PC-9 (cell line): ENCODE measurements at regions not wholly inside any gene's neighbourhood (a gene's known extent, or its start where the extent isn't known, plus 50 kb on each side); places are given as distances from the start of the nearest gene placed in this dataset.

Source experiments
- BruUV-seq: library from RNA; stranded (reverse); fragments of 400-500 nt; replicated peaks from 2 replicates; lab custom pipeline; 2021; lab: Mats Ljungman, UMichigan
- CTCF ChIA-PET: fragments of 300-600 bp; sonication (Branson Sonifier 250); formaldehyde crosslinking; loops from one replicate; lab custom pipeline; 2022; ENCODE audit warnings: antibody characterized with exemption; lab: Charles Lee
- POLR2A ChIA-PET: fragments of 300-600 bp; sonication (Branson Sonifier 250); formaldehyde crosslinking; loops from one replicate; lab custom pipeline; 2022; ENCODE audit warnings: antibody characterized with exemption; ENCODE audit not compliant: unreplicated experiment; lab: Charles Lee
- DNase-seq, 2 experiments: peaks; one replicate each; pipeline versions ENCODE4 v3.0.0 to v3.0.0-alpha.2; 2015 to 2022; ENCODE audit warnings: mixed read lengths in 1 of 2
- H2AFZ ChIP-seq: fragments of 200-600 bp; sonication (generic); 2 replicates; pipeline ENCODE4 v1.8.1; 2017; ENCODE audit warnings: antibody characterized with exemption
- H3F3A ChIP-seq: fragments of 200-600 bp; sonication (generic); 2 replicates; pipeline ENCODE4 v1.8.1; 2017; ENCODE audit warnings: antibody characterized with exemption, mild to moderate bottlenecking, low read depth; ENCODE audit not compliant: insufficient read depth
- H3K27ac ChIP-seq: fragments of 200-600 bp; sonication (generic); 2 replicates; pipeline ENCODE4 v1.6.1; 2016; ENCODE audit warnings: mixed run types
- H3K27me3 ChIP-seq: fragments of 200-600 bp; sonication (generic); 2 replicates; pipeline ENCODE4 v1.6.1; 2016; ENCODE audit warnings: low read depth, mixed run types; ENCODE audit not compliant: insufficient read depth
- H3K36me3 ChIP-seq: fragments of 200-600 bp; sonication (generic); 2 replicates; pipeline ENCODE4 v1.6.1; 2016; ENCODE audit warnings: low read depth, mixed run types
- H3K4me1 ChIP-seq: fragments of 200-600 bp; sonication (generic); replicated peaks from 2 replicates; pipeline ENCODE4 v1.6.1; 2016; ENCODE audit warnings: mixed run types; ENCODE audit not compliant: insufficient read depth
- H3K4me2 ChIP-seq: fragments of 200-600 bp; sonication (generic); 2 replicates; pipeline ENCODE4 v1.6.1; 2017; ENCODE audit warnings: mixed run types
- H3K4me3 ChIP-seq: fragments of 200-600 bp; sonication (generic); 2 replicates; pipeline ENCODE4 v1.6.1; 2016; ENCODE audit warnings: mixed run types
- H3K79me2 ChIP-seq: fragments of 200-600 bp; sonication (generic); 2 replicates; pipeline ENCODE4 v1.6.1; 2017; ENCODE audit warnings: low read depth, mixed run types
- H3K9me2 ChIP-seq: fragments of 200-600 bp; sonication (generic); 2 replicates; pipeline ENCODE4 v1.8.1; 2017; ENCODE audit warnings: mild to moderate bottlenecking; ENCODE audit not compliant: insufficient read depth
- H3K9me3 ChIP-seq: fragments of 200-600 bp; sonication (generic); 2 replicates; pipeline ENCODE4 v1.8.1; 2016; ENCODE audit warnings: low read depth; ENCODE audit not compliant: insufficient read depth
- H4K20me1 ChIP-seq: fragments of 200-600 bp; sonication (generic); 2 replicates; pipeline ENCODE4 v1.8.1; 2017; ENCODE audit not compliant: insufficient read depth
- EZH2 ChIP-seq: fragments of 200-600 bp; sonication (generic); IDR thresholded peaks from 2 replicates; pipeline ENCODE4 v1.8.0; 2017; ENCODE audit warnings: antibody characterized with exemption, low read depth
- intact Hi-C: fragments of 100-400 bp; cut with micrococcal nuclease; formaldehyde crosslinking; loops from one replicate; pipeline ENCODE4 v1.10.0; 2022; ENCODE audit not compliant: unreplicated experiment
- TF ChIP-seq, protein P1 (sequence below): fragments of 200-600 bp; sonication (generic); conservative IDR thresholded peaks from 2 replicates; pipeline ENCODE4 v1.6.1; 2017; ENCODE audit warnings: mixed run types, antibody characterized with exemption, mild to moderate bottlenecking, moderate library complexity

DNA sequence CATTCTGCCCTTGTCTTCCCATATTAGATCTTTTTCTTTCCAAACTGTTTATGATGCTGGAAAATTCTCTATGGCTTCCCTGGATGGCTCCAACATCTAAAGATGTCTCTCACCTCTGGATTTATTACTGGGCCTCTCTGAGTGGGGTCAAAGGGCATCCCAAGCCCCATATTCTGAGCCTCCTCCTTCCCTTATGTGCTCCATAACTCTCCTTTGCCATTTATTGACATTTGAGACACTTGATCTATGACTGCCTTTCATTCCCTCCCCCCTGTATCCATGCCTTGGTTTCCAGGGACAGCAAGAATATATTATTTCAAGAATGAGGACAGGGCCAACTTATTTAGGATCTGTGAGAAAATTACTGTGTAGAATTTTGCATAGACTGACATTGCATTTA lies 369.3 kb upstream of the ONECUT1 start:
- POLR2A ChIA-PET = no interaction called here
- Histone ChIP-seq H3K27me3 (no peaks in the 10 kb centered on the region), H3K36me3 (no peaks in the 10 kb centered on the region), H3K79me2 (no peaks in the 10 kb centered on the region), H3K9me2 (no peaks in the 10 kb centered on the region), H3F3A (no peaks in the 10 kb centered on the region), H3K4me1 (no peaks in the 10 kb centered on the region), H3K27ac (no peak overlapping the region), H2AFZ (no peak overlapping the region), H3K9me3 (no peaks in the 10 kb centered on the region), H3K4me3 (no peak overlapping the region), H4K20me1 (no peaks in the 10 kb centered on the region), H3K4me2 (no peak overlapping the region)
- intact Hi-C loops = no loop called here
- DNase-seq = no peak
- CTCF ChIA-PET = no interaction called here
- TF ChIP-seq, protein P1, sequence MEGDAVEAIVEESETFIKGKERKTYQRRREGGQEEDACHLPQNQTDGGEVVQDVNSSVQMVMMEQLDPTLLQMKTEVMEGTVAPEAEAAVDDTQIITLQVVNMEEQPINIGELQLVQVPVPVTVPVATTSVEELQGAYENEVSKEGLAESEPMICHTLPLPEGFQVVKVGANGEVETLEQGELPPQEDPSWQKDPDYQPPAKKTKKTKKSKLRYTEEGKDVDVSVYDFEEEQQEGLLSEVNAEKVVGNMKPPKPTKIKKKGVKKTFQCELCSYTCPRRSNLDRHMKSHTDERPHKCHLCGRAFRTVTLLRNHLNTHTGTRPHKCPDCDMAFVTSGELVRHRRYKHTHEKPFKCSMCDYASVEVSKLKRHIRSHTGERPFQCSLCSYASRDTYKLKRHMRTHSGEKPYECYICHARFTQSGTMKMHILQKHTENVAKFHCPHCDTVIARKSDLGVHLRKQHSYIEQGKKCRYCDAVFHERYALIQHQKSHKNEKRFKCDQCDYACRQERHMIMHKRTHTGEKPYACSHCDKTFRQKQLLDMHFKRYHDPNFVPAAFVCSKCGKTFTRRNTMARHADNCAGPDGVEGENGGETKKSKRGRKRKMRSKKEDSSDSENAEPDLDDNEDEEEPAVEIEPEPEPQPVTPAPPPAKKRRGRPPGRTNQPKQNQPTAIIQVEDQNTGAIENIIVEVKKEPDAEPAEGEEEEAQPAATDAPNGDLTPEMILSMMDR = no peak
- TF ChIP-seq EZH2 = no peak
- no TSS peak for BruUV-seq

DNA sequence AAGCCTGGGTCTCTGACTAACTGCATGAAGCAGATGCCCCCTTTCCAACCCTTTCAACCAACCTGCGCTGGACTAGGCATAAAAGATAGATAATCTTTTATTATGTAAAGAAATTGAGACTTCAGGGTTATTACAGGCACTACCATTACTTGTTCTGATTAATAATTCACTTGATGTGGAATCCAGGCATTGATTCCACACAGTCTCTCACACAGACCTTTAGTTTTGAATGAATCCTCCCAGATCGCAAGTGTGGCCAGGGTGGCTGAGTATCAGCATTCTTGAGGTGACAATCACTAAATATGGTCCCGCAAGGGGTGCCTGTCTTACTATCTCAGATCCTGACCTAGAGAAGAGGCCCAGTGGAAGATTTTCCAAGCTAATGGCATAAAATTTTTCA lies 368.9 kb upstream of the ONECUT1 start:
- BruUV-seq = no TSS peak
- DNase-seq = no peak
- CTCF ChIA-PET = no interaction called here

DNA sequence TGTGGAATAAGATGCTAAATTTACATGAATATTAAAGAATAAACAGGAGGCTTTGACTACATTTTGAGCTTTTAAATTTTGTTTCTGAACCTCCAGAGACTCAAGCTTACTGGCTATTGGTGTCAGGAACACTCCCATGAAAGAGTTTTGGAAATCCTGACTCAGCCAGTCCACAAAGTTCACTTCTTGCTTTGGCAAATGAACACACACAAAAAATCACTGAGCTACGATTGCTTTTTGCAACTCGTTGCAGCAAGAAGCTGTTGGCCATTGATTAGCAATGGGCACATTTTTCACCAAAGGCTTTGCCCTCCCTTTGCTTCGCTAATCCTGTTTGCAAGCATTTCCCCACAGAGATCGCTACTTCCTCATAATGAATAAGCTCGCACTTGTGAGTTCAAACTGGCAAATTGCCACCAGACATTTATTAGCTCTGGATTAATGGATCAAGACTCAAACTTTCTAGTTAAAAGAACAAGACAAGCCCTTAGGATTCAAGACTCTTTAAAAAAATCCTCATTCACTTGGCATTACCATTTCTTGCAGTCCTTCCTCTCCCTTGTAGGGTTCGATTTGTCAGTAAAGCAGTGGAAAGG lies 343.2 kb upstream of the ONECUT1 start:
- H3K4me2 ChIP-seq = no peak overlapping the region
- intact Hi-C loops = no loop called here
- BruUV-seq = no TSS peak

More for the DNA sequence above, 368.9 kb upstream of the ONECUT1 start:
- H3K36me3 ChIP-seq = no peaks in the 10 kb centered on the region
- H3K27me3 ChIP-seq = no peaks in the 10 kb centered on the region
- H3K4me1 ChIP-seq = no peaks in the 10 kb centered on the region
- intact Hi-C loops = no loop called here
- no peaks in the 10 kb centered on the region for H4K20me1 ChIP-seq
- H3K4me3 ChIP-seq = no peak overlapping the region
- no peaks in the 10 kb centered on the region for H3K9me2 ChIP-seq
- no peaks in the 10 kb centered on the region for H3K79me2 ChIP-seq
- TF ChIP-seq, protein P1 = no peak
- TF ChIP-seq EZH2 = no peak
- no peaks in the 10 kb centered on the region for H3K9me3 ChIP-seq
- H3K4me2 ChIP-seq = no peak overlapping the region
- no peak overlapping the region for H2AFZ ChIP-seq
- POLR2A ChIA-PET = no interaction called here
- no peak overlapping the region for H3K27ac ChIP-seq
- no peaks in the 10 kb centered on the region for H3F3A ChIP-seq

More for the DNA sequence above, 343.2 kb upstream of the ONECUT1 start:
- Histone ChIP-seq H4K20me1 (no peaks in the 10 kb centered on the region), H3K4me3 (no peak overlapping the region), H3F3A (no peaks in the 10 kb centered on the region), H3K36me3 (no peaks in the 10 kb centered on the region), H3K27me3 (peaks cover 6% of the 10 kb centered on the region; the same call in 1 of the 2 replicates), H3K9me2 (no peaks in the 10 kb centered on the region), H3K4me1 (no peaks in the 10 kb centered on the region), H3K9me3 (no peaks in the 10 kb centered on the region), H3K79me2 (no peaks in the 10 kb centered on the region), H3K27ac (no peak overlapping the region), H2AFZ (no peak overlapping the region)
- ChIA-PET POLR2A (no interaction called here), CTCF (no interaction called here)
- no peak for DNase-seq
- no peak for TF ChIP-seq EZH2
- TF ChIP-seq, protein P1 = no peak
